ENCODE measurements at regions not wholly inside any gene's neighbourhood (a gene's known extent, or its start where the extent isn't known, plus 50 kb on each side); places are given as distances from the start of the nearest gene placed in this dataset.
"Not testable (repeated sequence)": the region's sequence is repeated elsewhere in the genome, so short reads cannot be mapped to it uniquely, and the experiment has no call there.

GRCh38 chr14:84298663-84299195 is 1231.2 kb upstream of the FLRT2 start:
- DNase-seq = no peak

GRCh38 chr14:84303140-84303539 is 1226.8 kb upstream of the FLRT2 start:
- DNase-seq = no peak

GRCh38 chr14:84312551-84312950 is 1217.4 kb upstream of the FLRT2 start:
- no peak for DNase-seq

GRCh38 chr14:84323450-84323849 is 1206.5 kb upstream of the FLRT2 start:
- DNase-seq = no peak

GRCh38 chr14:84323978-84324377 is 1206.0 kb upstream of the FLRT2 start:
- DNase-seq = no peak

- DNase-seq = no peak
Measured at GRCh38 chr14:84336433-84336832, 1193.5 kb upstream of the FLRT2 start.

- DNase-seq = no peak
Measured at GRCh38 chr14:84340938-84341337, 1189.0 kb upstream of the FLRT2 start.

- not testable (repeated sequence) for DNase-seq
Measured at GRCh38 chr14:84341867-84342266, 1188.1 kb upstream of the FLRT2 start.

GRCh38 chr14:84343656-84344055 is 1186.3 kb upstream of the FLRT2 start:
- no peak for DNase-seq

- DNase-seq = no peak
Measured at GRCh38 chr14:84351646-84352045, 1178.3 kb upstream of the FLRT2 start.

- DNase-seq = no peak
Measured at GRCh38 chr14:84361476-84361875, 1168.5 kb upstream of the FLRT2 start.

GRCh38 chr14:84375235-84375634 is 1154.7 kb upstream of the FLRT2 start:
- no peak for DNase-seq

- DNase-seq = no peak
Measured at GRCh38 chr14:84390010-84390409, 1139.9 kb upstream of the FLRT2 start.

GRCh38 chr14:84397631-84398030 is 1132.3 kb upstream of the FLRT2 start:
- no peak for DNase-seq

- DNase-seq = no peak
Measured at GRCh38 chr14:84399296-84399910, 1130.5 kb upstream of the FLRT2 start.

- DNase-seq = no peak
Measured at GRCh38 chr14:84401631-84402030, 1128.3 kb upstream of the FLRT2 start.

GRCh38 chr14:84403585-84403984 is 1126.4 kb upstream of the FLRT2 start:
- DNase-seq = no peak

GRCh38 chr14:84404246-84404645 is 1125.7 kb upstream of the FLRT2 start:
- no peak for DNase-seq

- DNase-seq = no peak
Measured at GRCh38 chr14:84409435-84409834, 1120.5 kb upstream of the FLRT2 start.

- no peak for DNase-seq
Measured at GRCh38 chr14:84410344-84410743, 1119.6 kb upstream of the FLRT2 start.

GRCh38 chr14:84420221-84420620 is 1109.7 kb upstream of the FLRT2 start:
- no peak for DNase-seq

GRCh38 chr14:84421621-84422020 is 1108.3 kb upstream of the FLRT2 start:
- no peak for DNase-seq

GRCh38 chr14:84425968-84426367 is 1104.0 kb upstream of the FLRT2 start:
- DNase-seq = no peak

- DNase-seq = no peak
Measured at GRCh38 chr14:84432676-84433075, 1097.3 kb upstream of the FLRT2 start.

GRCh38 chr14:84433961-84434360 is 1096.0 kb upstream of the FLRT2 start:
- DNase-seq = no peak

Measured in left hindlimb (tissue), 1 donor.